ENCODE measurements at regions not wholly inside any gene's neighbourhood (a gene's known extent, or its start where the extent isn't known, plus 50 kb on each side); places are given as distances from the start of the nearest gene placed in this dataset.

- no peak for TF ChIP-seq CTCF (IDR thresholded peaks at IDR 0.05; ENCODE audit: low read depth, low read length)
- no peak for TF ChIP-seq POLR2A (IDR thresholded peaks at IDR 0.05; ENCODE audit: extremely low read depth, insufficient read length)
These were observed 317.4 kb downstream of the C3orf38 start for GRCh38 chr3:88467191-88467590.

Data from NB4 (cell line).